ENCODE measurements at regions not wholly inside any gene's neighbourhood (a gene's known extent, or its start where the extent isn't known, plus 50 kb on each side); places are given as distances from the start of the nearest gene placed in this dataset.
A peak's percentile ranks its signal among the peaks of the same experiment; 100 is the strongest.

- FAIRE-seq = no peak
- TF ChIP-seq POU2F2 (IDR thresholded peaks at IDR 0.05; ENCODE audit: low read depth, low read length) = no peak
- no peak for TF ChIP-seq PAX5 (IDR thresholded peaks at IDR 0.05; ENCODE audit: insufficient read depth, low read length, severe bottlenecking)
- TF ChIP-seq POLR2AphosphoS5 (IDR thresholded peaks at IDR 0.05; ENCODE audit: low read depth, low read length) = no peak
- no peak for TF ChIP-seq TAF1 (IDR thresholded peaks at IDR 0.05; ENCODE audit: low read depth, low read length)
- TF ChIP-seq POLR2A (IDR thresholded peaks at IDR 0.05; ENCODE audit: low read depth, low read length) = no peak
- no peak for TF ChIP-seq SPI1 (IDR thresholded peaks at IDR 0.05; ENCODE audit: low read depth, low read length)
- DNase-seq (ENCODE audit: insufficient read length, low spot score) = no peak
These were observed 417.1 kb upstream of the CCDC196 start for GRCh38 chr14:66069036-66069435.

DNA sequence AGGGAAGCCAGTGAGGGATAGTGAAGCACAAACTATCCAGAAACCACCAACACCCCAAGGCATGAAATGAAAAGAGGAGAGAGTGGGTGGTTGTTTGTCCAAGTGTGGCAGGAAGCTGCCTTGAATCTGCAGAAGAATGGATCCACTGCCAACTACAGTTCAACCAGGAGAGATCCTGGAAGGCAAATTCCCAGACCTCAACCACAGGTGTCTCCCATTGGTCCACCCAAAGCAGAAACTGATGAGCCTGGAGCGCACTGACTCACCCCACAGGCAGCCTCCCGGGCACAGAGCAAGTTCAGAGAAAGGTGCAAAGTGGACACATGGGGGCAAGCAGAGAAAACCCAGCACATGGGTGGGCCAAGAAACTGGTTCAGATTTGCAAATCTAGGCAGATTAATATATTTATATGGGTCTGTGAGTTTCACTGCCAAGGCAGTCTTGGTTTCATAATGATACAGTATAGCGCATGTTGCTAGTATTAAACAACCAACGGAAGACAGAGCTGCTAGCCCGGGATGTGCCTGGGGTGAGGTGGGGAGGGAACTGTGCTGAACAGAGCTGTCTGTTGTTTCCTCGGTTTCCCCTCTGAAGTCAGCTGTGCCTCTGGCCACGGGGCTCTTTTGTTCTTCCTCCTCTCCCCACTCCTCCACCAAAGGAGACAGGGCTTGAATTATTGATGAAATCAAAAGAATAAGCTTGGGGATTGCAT is 416.2 kb upstream of the CCDC196 start:
- DNase-seq (ENCODE audit: insufficient read length, low spot score) = no peak
- no peak for FAIRE-seq
- TF ChIP-seq TAF1 (IDR thresholded peaks at IDR 0.05; ENCODE audit: low read depth, low read length) = no peak
- no peak for TF ChIP-seq POLR2AphosphoS5 (IDR thresholded peaks at IDR 0.05; ENCODE audit: low read depth, low read length)
- no peak for TF ChIP-seq PAX5 (IDR thresholded peaks at IDR 0.05; ENCODE audit: insufficient read depth, low read length, severe bottlenecking)
- TF ChIP-seq SPI1 (IDR thresholded peaks at IDR 0.05; ENCODE audit: low read depth, low read length) = no peak
- no peak for TF ChIP-seq POU2F2 (IDR thresholded peaks at IDR 0.05; ENCODE audit: low read depth, low read length)
- TF ChIP-seq POLR2A (IDR thresholded peaks at IDR 0.05; ENCODE audit: low read depth, low read length) = no peak

- FAIRE-seq (peak; percentile 23), DNase-seq (ENCODE audit: insufficient read length, low spot score) (peak; percentile 48)
- TF ChIP-seq POLR2A (IDR thresholded peaks at IDR 0.05; ENCODE audit: low read depth, low read length) (no peak), SPI1 (IDR thresholded peaks at IDR 0.05; ENCODE audit: low read depth, low read length) (no peak), PAX5 (IDR thresholded peaks at IDR 0.05; ENCODE audit: insufficient read depth, low read length, severe bottlenecking) (no peak), POLR2AphosphoS5 (IDR thresholded peaks at IDR 0.05; ENCODE audit: low read depth, low read length) (no peak), POU2F2 (IDR thresholded peaks at IDR 0.05; ENCODE audit: low read depth, low read length) (no peak), TAF1 (IDR thresholded peaks at IDR 0.05; ENCODE audit: low read depth, low read length) (no peak)
These were observed 415.4 kb upstream of the CCDC196 start for GRCh38 chr14:66070542-66071319.

DNA sequence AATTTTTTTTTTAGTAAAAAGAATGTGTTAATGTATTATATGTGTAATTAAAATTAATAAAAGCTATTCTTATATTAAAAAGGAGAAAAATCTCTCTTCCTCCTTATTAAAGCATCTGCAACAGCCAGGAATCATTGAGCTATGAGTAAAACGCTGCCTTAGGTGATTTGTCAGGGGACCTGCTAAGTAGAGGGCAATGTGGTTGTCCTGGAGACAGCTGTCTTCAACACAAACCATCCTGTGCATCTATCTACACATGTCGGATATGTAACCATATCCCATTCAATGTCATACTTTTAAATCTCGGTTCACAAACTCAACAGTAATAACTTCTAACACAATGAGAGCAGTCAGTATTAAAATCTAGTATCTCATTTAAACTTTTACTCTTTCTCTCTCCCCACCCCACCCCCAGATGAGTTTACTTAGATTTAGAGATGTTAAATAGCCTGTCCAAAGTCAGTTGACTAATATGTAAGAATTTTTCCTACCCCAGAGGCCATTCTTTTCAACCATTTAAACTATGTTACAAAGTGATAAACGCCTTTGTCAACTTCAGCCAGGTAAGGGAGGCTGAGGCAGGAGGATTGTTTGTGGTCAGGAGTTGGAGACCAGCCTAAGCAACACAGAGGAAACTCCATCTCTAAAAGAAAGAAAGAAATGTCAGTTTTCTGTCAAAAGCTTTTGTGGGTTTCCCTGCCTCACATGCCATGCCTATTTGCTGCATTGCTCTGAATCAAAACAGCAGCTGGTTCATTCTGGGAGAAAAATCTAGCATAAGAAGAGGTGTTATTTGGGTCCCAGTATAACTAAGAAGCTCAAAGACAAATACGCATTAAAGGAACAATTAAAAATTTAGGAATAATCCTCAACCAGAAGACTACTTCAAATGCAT is 413.7 kb upstream of the CCDC196 start:
- DNase-seq (ENCODE audit: insufficient read length, low spot score) (no peak), FAIRE-seq (no peak)
- TF ChIP-seq POLR2AphosphoS5 (IDR thresholded peaks at IDR 0.05; ENCODE audit: low read depth, low read length) (no peak), PAX5 (IDR thresholded peaks at IDR 0.05; ENCODE audit: insufficient read depth, low read length, severe bottlenecking) (no peak), POLR2A (IDR thresholded peaks at IDR 0.05; ENCODE audit: low read depth, low read length) (no peak), TAF1 (IDR thresholded peaks at IDR 0.05; ENCODE audit: low read depth, low read length) (no peak), SPI1 (IDR thresholded peaks at IDR 0.05; ENCODE audit: low read depth, low read length) (no peak), POU2F2 (IDR thresholded peaks at IDR 0.05; ENCODE audit: low read depth, low read length) (no peak)

GRCh38 chr14:66074537-66074936 is 411.6 kb upstream of the CCDC196 start:
- TF ChIP-seq POU2F2 (IDR thresholded peaks at IDR 0.05; ENCODE audit: low read depth, low read length) (no peak), PAX5 (IDR thresholded peaks at IDR 0.05; ENCODE audit: insufficient read depth, low read length, severe bottlenecking) (peak; percentile 59), TAF1 (IDR thresholded peaks at IDR 0.05; ENCODE audit: low read depth, low read length) (no peak), POLR2A (IDR thresholded peaks at IDR 0.05; ENCODE audit: low read depth, low read length) (no peak), SPI1 (IDR thresholded peaks at IDR 0.05; ENCODE audit: low read depth, low read length) (no peak)
- no peak for DNase-seq (ENCODE audit: insufficient read length, low spot score)
- peak; percentile 64 for FAIRE-seq

DNA sequence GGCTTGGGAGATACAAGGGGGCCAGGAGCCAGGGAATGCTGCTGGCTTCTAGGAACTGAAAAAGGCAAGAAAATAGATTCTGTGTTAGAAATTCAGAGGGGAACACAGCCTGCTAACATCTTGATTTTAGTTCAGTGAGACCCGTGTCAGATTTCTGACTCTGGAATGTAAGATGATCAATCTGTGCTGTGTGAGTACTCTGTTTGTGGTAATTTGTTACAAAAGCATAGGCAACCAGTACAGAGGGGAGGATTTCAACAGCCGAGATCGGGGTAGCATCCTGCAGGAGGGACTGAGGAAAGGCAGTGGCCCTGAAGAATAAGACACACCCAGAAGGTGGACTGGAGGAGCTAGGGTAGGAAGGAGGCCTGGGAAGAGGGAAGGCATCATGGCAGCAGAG is 410.0 kb upstream of the CCDC196 start:
- TF ChIP-seq PAX5 (IDR thresholded peaks at IDR 0.05; ENCODE audit: insufficient read depth, low read length, severe bottlenecking) (no peak), POLR2AphosphoS5 (IDR thresholded peaks at IDR 0.05; ENCODE audit: low read depth, low read length) (no peak), TAF1 (IDR thresholded peaks at IDR 0.05; ENCODE audit: low read depth, low read length) (no peak), POLR2A (IDR thresholded peaks at IDR 0.05; ENCODE audit: low read depth, low read length) (no peak)
- no peak for FAIRE-seq
- no peak for DNase-seq (ENCODE audit: insufficient read length, low spot score)

DNA sequence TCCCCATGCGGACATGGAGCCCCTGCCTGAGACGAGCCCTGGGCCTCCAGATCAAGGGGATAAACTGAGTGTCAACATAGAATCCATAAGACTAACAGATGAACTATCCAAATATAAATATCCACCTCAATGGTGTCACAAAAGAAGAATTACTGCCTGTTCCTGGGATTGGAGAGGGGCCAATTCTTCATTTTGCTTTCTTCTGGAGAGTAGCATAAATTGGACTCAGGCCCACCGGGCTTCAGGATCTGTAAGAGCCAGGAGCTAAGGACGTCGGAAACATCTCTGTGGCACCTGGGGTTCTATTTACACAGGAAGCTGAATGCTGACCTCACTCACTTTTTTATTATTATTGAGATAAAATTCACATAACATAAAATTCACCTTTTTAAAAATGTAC is 408.2 kb upstream of the CCDC196 start:
- no peak for DNase-seq (ENCODE audit: insufficient read length, low spot score)
- FAIRE-seq = no peak
- TF ChIP-seq SPI1 (IDR thresholded peaks at IDR 0.05; ENCODE audit: low read depth, low read length) (no peak), POU2F2 (IDR thresholded peaks at IDR 0.05; ENCODE audit: low read depth, low read length) (no peak), POLR2A (IDR thresholded peaks at IDR 0.05; ENCODE audit: low read depth, low read length) (no peak), POLR2AphosphoS5 (IDR thresholded peaks at IDR 0.05; ENCODE audit: low read depth, low read length) (no peak), TAF1 (IDR thresholded peaks at IDR 0.05; ENCODE audit: low read depth, low read length) (no peak), PAX5 (IDR thresholded peaks at IDR 0.05; ENCODE audit: insufficient read depth, low read length, severe bottlenecking) (no peak)

DNA sequence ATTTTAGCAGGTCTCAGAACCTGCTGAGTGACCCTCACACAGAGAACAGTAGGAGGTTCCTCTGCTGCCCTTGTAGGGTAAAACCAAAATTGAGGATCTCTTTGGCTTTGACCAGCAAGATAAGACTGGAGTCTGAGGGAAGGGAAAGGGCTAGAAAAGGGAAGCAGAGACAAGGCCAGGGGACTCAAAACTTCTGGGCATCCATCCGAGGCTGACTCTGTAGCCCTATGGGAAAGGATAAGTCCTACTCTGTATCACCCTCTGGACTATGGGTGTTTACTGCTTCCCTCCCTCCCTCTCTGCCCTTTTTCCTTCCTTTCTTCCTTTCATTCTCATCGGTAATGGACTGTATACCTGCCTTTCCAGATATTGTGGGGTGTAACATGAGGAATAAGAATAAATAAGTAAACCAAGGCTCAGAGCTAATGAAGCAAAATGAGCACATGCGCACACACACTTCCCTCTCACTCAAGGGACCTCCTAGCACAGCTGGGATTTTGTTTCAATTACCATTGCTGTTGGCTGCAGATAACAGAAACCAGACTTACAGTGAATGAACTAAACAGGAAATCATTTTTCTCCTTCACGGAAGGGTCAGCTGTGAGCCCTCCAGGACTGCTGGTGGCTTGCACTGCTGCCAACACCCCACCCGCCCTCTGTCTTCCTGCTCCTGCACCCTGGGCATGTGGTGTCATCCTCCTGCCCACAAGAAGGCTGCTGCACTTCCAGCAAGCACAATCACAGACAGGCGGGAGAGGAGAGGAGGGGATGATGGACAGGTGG is 404.4 kb upstream of the CCDC196 start:
- no peak for FAIRE-seq
- no peak for DNase-seq (ENCODE audit: insufficient read length, low spot score)
- TF ChIP-seq TAF1 (IDR thresholded peaks at IDR 0.05; ENCODE audit: low read depth, low read length) (no peak), PAX5 (IDR thresholded peaks at IDR 0.05; ENCODE audit: insufficient read depth, low read length, severe bottlenecking) (no peak), POLR2A (IDR thresholded peaks at IDR 0.05; ENCODE audit: low read depth, low read length) (no peak), POU2F2 (IDR thresholded peaks at IDR 0.05; ENCODE audit: low read depth, low read length) (no peak), SPI1 (IDR thresholded peaks at IDR 0.05; ENCODE audit: low read depth, low read length) (no peak), POLR2AphosphoS5 (IDR thresholded peaks at IDR 0.05; ENCODE audit: low read depth, low read length) (no peak)

Measured in GM12891 (cell line).